ENCODE measurements at regions not wholly inside any gene's neighbourhood (a gene's known extent, or its start where the extent isn't known, plus 50 kb on each side); places are given as distances from the start of the nearest gene placed in this dataset.
A peak's percentile ranks its signal among the peaks of the same experiment; 100 is the strongest.
"Not testable (repeated sequence)": the region's sequence is repeated elsewhere in the genome, so short reads cannot be mapped to it uniquely, and the experiment has no call there.

DNA sequence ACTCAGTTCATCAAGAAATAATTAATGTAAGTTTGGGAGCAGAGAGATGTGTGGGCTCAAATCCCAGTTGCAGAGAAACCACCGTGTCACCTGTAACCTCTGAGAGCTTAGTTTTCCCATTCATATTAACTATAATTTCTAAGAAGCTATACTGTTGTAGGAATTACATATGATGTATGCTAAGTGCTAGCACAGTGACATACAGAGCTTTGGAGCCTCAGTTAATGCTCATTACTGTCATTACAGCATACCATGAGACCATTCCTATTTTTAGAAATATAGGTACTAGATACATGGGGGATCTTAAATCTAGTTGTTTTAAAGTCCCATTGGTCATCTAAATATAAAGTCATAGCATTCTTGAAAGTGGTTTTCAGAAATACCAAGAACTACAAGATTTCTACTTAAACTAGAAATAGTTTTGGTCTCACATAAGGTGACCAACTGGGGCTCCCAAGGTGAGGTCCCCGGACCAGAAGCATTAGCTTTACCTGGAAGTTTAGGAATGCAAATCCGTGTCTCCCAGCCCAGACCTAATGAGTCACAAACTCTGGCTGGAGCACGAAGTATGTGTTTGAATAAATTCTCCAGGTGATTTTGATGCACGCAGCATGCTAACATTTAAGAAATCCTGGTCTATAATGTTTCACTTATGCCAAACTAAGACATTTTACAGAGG is 144.6 kb downstream of the LACC1 start:
- no peak for DNase-seq

DNA sequence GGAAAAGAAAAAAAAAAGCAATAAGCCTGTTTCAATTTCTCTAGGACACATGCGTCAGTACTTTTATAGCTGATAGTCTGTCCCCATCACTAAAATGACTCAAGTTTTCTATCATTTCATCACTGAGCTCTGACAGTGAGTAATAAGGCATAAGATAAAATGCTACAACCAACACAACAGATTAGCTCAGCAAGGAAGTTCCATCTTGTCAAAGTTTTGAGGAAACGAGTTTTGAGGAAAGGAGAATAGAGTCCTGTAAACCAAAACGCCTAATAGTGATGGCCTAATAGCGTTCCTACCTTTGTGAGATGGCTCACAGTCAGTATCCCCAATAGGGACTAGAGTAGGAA is 145.1 kb downstream of the LACC1 start:
- no peak for DNase-seq

DNA sequence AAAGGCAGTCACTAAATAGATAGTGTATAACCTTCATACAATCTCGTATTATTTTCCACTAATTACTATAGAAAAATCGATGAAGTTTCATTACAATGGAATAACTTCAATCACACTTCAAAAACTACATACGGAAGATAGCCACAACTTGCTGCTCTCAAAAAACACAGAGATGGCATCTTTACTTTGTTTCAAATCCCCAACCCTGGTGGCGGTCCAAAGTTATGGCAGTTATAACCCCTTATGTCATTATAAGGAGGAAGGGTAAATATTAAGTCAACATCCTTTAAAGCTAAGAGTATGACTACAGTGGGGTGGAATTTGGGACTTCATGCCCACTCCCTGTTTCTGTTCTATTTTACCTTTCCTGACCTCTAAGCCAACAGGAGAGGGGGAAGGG is 146.5 kb downstream of the LACC1 start:
- DNase-seq = no peak

DNA sequence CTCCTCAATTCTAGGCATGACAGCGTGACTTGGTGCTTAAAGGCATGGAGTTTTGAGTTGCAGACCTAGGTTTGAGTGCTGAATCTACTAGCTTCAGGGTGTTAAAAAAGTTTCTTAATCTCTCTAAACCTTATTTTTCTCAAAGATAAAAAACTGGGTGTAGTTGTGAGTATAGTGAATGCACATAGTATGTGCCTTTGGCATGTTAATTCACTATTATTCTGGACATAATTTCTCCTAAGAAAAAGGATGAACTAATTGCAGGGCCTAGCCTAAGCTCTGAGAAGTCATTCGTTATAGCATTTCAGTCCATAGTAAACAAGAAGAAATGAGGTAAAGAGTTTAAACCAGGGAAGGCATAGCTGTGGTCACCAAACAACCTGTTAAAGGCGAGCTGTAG is 149.0 kb downstream of the LACC1 start:
- no peak for DNase-seq

DNA sequence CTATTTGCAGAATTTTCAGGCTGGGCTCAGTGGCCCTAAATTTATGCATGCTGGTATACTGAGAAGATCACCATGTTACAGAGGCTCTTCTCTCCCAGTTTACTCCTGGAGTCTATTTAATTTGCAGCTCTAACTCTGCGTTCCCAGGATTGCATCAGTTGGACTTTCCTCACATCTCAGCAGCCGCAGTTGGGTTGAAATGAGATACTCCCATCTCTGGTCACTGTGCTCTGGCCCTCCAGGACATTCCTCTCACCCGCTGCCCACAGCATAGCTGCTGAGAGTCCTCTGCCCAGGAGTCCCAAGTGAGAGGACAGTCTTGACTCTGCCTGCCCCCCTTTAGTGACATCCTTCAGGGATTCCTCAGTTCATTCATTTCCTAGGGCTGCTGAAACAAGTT is 150.9 kb downstream of the LACC1 start:
- DNase-seq = no peak

DNA sequence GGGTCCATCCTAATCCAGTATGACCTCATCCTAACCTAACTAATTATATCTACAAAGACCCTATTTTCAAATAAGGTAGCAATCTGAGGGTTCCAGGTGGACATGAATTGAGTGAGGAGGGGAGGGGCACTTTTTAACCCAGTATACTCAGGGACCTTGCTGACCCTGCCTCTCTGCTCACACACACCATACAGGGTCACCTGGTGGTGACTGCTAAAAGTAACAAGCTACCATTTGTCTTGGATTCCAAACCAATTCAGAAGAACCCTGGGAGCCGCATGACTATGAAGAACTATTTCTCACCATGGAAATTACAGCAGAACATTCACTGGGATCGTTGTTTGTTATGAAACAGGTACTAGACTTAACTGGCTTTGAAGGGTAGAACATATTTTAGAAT is 151.9 kb downstream of the LACC1 start:
- no peak for DNase-seq

DNA sequence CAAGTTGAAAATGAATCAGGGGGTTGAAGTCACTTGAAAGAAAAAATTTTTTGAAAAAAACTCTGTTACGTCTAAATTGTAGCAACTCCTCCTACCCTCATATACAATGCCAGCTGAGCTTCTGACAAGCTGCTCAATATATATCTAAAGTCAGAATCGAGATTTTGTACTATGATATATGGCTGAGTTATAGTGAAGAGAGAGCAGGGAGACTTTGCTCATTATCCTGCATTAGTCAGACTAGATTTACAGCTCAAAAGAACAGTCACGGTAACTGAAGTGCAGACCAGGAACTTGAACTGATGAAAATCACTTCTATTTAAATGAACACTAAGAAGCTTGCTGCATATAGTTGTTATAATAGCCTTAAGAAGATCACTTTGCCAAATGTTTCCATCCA is 153.1 kb downstream of the LACC1 start:
- no peak for DNase-seq

DNA sequence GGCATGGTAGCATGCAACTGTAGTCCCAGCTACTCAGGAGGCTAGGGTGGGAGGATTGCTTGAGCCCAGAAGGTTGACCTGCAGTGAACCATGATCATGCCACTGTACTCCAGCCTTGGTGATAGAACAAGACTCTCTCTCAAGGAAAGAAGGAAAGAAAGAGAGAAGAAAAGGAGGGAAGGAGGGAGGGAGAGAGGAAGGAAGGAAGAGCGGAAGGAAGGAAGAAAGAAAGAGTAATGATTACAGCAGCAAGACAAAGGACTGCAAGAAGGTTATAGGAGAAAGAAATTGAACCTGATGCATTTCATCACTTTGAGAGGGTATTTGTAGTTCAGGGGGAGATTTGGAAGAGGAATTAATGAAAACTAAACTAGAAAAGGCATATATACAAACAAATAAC is 155.7 kb downstream of the LACC1 start:
- no peak for DNase-seq

DNA sequence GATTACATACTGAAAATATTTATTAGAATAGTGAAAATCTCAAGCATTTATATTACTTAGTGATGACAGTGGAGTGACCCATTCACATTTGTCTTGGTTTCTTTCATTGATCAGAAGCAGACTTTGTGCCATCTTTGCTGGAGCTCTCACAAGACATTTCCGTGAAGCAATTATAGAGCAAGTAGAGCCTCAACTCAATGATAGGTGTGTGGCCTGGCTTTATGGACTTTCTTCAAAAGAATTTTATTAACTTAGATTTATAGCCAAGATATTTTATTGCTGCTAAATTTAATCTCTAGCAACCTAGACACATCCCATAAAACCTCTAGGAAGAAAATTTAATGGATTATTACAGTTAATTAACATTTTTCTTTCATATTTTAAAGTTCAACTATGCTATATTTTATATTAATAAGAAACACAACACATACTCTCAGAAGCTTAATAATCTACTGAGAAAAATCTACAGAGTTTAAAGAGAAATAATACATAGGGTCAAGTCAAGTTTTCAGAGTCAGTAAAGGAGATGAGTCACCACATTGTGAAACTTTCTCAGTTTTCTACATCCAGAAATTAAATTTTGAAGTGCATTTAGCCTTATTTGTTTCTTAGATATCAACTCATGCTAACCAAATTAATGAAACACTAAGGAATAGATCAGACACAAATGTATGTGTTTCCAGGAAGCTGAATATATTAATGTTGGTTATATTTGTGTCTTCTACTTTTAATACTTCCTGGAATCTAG is 160.5 kb downstream of the LACC1 start:
- DNase-seq = no peak

DNA sequence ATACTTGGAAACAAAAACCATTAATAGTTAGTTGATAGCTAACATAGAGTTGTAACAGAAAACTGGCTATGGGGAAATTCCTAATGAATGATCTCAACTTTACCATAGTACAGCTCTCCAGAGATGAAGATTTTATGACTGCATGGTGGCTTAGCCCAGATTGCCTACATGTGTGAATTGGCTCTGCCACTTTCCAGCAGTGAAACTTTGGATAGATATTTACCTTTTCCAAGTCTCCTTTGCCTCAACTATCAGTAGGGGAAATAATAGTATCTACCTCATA is 161.1 kb downstream of the LACC1 start:
- DNase-seq = no peak

DNA sequence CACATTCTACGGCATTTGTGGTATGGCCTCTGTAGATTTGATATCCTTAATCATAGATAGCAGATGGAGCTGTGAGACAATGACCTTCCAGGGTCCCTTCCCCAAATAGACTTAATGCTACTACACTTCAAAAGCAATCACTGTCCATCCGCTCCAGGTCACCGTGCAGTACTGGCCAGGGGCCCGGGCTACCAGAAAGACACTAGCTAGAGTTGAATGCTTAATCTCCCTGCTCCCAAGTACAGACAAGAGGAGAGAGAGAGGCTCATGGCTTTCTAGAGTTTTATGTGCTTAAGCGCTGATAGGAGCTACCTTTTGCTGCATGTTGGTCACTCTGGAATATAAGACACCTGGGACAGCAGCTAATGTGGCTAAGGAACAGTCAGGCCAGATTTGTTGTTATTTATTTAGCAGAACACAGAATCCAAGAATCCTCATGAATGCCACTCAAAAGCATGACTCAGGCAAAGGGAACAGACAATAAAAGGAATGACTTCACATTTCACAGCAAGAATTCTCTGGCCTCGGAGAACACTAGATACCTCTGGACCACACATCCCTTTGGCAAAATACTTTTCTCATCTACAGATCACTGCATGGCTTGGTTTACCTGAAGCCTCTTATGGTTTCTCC is 165.0 kb downstream of the LACC1 start:
- no peak for DNase-seq

DNA sequence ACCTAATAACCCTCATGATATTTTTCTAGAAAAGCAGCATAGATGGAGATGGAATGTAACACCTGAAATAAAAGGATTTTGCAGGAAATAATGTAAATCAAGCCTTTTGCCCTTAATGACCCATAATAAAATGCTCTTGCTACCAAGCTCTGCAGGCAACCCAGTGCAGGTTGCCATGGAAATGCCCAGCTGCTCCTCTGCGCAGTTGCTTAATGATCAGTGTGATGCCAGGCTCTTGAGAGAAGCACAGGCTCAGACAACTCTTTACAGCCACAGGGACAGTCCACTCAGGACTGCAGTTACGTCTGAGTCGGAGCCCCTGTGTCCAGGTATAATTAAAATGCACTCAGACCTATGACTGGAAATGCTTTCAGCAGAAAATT is 165.5 kb downstream of the LACC1 start:
- DNase-seq = no peak

DNA sequence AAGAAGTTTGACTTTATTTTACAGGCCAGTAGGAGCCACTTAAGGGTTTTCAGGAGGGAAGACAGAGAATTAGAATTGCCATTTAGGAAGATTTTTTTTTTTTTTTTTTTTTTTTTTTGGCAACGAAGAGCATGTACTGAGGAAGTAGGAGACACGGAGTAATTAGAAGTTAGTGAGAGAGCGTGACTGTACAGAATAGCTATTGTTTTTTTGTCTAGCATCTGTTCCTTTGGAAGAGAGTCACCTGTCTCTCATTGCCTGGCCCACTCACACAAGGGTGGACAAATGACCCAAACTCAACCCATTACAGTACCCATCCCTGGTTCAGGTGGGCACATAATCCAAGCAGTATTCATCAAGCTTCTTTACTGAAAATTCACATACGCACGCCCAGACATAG is 166.7 kb downstream of the LACC1 start:
- DNase-seq = no peak

DNA sequence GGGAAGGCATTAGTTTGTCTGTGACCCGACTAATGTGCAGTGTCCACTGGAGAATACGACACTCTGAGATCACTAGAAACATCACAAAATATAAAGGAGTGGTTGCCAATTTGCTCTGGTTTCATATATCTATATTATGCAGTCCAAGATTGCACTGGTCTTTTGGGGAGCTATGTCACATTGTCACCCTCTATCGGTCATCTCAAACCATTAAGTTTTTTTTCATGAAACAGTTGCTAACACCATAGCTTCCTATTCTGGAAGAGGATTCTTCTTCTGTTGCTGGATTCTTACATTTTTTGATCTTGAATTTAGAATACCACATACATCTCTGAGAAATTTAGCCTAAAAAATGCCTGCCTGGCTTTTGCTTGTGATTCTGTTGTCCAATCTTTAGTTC is 168.6 kb downstream of the LACC1 start:
- no peak for DNase-seq

DNA sequence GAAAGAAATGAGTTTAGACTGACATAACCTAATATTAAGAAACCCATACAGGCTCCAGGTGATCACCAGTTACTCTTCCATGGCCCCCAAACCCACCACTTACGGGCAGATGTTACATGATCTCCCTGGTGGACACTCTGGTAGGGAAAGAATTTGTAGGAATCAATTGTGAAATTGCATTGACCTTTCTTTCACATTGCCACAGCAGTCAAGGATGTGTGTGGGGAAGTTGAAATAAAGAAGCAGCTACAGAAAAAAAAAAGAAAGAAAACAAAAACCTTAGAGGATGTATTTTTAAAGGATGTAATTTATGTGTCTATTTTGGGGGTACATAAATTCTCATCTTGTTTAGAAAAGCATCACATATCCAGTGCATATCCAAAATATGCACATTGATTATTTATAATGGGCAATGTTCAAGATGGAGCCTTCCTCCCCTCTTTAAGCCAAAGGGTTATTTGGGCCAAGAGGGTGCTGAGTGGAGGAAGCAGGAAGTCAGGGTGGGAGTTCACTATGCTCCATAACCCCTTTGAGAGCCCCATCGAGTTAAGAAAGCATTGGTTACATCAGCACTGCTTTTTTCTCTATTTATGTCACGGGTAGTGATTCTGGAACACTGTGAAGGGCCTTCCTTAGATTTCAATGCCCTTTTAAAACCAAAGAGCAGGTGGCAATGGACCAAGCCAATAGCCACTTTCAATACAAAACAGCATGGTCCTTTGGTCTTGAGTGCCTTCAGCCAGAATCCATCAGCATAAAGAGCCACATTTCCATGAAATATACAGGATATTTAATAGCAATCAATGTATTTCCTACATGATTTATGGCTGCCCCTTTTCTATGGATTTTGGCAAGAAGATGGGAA is 169.6 kb downstream of the LACC1 start:
- peak; percentile 88 for DNase-seq

DNA sequence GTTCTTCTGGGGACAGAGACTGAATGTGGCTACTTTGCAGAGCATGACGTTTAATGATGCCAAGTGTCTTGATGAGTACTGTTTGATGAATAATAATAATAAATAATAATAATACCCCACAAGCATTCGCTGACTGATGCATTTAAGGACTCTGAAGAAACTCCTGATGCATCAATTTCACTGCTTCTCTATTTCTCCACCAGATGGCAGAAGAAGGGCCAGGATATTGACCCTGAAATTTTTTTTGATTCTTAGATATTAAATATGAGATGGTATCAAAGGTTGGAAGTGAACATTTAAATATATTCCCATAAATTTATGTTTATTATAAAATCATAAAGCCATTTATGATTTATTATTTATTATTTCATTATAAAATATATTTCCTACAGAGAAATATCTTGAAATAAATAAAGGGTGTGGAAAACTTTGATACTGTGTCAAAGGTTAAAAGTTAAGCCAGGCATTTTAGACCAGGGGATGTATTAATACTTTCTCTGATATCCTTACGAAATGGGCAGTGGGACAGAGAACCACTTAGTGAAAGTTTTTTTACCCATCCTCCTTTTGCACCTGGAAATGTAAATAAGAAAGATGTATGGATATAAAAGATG is 170.9 kb downstream of the LACC1 start:
- no peak for DNase-seq

DNA sequence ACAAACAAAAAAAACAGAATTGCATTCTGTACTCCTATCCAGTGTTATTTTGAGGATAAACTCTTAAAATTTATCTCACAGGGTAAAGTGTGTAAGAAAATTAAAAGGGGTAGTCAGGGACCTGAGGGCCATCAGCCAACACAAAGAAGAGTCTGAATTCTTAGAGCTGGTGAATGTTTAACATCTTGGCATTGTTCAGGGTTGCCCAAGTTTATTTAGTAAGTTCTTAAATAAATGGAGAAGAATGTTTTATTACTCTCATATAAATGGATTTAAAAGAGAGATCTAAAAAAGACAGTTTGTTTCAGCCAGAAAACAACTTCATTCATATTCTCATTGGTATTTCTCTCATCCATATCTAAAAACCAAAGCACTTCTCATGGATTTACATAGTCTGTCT is 171.7 kb downstream of the LACC1 start:
- DNase-seq = no peak

DNA sequence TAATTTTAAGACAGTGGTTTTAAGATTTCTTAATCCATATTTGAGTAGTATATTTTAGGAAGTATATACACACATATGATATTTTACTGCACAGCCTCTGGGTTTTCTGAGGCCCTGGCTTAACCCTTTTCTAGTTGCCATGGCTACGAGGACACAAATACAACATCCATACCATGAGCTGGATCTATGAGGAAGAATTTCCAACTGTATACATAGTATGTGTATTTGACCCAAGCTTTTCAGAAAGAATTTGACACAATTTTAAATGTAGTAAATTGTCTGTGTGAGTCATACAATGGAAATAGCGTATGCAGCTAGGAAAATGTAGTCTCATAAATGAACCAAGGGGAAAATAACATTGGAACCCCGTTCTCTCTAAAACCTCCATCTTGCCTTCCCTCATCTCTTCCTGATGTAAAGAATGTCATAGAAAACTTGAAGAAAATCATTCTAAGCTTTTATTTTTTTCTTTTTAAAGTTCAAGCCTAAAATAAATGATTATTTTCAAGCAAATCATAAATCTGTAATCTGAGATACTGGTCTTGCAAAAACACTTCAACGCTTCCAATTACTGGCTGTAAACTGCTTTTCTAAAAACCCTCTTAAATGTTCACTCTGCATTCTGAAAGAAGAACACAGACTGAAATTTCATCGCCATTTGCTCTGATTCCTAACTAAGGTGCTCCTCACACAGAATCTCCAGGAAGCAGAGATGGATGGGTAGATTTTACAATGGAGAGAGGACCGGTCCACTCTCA is 172.4 kb downstream of the LACC1 start:
- DNase-seq = no peak

DNA sequence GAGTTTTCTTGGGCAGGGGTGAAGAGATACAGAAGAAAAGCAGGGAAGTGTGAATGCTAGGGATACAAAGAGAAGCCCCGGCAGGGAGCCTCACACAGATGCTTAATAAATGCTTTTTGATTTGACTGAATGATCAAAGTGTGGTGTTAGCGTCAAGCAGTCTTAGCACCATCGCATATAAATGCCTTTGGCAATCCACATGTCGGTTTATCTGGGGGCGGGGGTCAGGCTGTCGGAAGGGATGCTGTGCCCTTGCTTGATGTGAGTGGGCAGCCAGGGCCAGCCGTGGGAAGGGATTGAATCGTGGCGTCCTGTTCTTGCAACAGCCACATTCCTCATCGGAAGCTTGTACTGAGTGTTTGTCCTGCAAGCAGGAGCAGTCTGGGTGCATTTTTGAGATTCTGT is 173.1 kb downstream of the LACC1 start:
- DNase-seq = no peak

DNA sequence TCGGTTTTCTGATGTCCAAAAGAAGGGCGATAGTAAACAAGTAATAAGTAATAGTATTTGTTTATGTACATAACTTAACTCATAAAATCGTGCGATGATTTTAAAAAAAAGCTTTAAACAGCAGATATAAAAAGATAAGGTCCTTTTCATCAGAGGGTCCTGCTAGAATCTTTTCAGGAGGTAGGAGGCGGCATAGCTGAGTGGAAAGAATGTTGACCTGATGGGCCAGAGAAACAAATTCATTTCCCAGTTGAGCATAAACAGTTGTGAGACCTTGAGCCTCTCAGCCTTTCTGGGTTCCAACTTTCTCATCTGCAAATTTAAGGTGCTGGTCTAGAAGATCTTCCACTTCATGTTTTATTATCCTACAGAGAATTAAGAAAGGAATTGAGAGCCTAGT is 173.5 kb downstream of the LACC1 start:
- no peak for DNase-seq

DNA sequence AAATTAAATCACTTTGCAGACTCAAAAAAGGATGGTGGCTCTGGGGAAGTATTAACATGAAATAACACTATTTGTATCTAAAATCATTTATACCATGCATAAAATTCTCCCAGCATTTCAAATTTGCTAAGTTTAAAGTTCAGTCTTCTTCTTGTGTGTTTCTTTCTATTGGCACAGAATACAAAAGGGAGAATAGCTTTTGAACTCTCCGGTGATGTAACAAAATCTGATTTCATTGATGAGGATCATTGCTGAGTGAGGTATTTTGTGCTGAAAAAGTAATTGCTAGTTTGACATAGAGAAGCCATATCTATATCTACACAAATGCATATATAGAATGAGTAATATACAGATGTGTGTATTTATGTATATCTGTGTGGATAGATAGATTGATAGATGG is 174.8 kb downstream of the LACC1 start:
- no peak for DNase-seq

DNA sequence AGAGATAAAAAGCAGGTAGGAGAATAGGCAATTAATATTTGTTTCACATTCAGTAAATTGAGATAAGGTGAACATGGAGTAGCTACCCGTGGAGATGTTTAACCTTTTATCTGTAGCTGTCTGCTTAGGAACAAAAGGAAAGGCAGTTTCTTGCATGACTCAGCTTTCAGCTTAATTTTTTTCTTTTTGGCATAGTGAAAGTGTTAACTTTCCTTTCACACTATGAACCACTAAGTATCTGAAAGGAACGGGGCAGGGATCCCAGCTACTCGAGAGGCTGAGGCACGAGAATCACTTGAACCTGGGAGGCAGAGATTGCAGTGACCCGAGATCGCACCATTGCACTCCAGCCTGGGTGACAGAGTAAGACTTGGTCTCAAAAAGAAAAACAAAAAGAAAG is 176.0 kb downstream of the LACC1 start:
- DNase-seq = not testable (repeated sequence)

DNA sequence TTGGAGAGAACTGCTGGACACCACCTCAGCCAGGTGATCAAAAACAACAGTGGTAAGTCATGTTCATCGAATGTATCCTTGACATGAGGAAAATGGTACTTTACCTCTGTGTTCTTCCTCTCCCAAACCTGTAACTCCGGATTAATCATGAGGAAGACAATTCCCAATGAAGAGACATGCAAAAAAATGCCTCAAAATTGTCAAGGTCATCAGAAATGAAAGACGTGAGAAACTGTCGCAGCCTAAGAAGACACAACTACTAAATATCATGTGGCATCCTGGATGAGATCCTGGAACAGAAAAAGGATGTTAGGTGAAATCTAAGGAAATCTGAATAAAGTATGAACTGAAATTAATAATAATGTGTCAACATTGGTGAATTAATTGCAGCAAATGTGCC is 178.4 kb downstream of the LACC1 start:
- no peak for DNase-seq

All from NCI-H187 treated with DMSO at 0.1 percent for 48 hours (cell line).